ENCODE measurements at regions not wholly inside any gene's neighbourhood (a gene's known extent, or its start where the extent isn't known, plus 50 kb on each side); places are given as distances from the start of the nearest gene placed in this dataset.
A peak's percentile ranks its signal among the peaks of the same experiment; 100 is the strongest.

- no peak overlapping the region for H3K27ac ChIP-seq
- TF ChIP-seq ZFX (IDR thresholded peaks at IDR 0.05; ENCODE audit: borderline replicate concordance), result no peak
- TF ChIP-seq CTCF (IDR thresholded peaks at IDR 0.05), result peak; percentile 73
Measured at GRCh38 chr11:82229341-82229740, 504.3 kb downstream of the FAM181B start.

GRCh38 chr11:82225930-82226329 is 507.7 kb downstream of the FAM181B start:
- H3K27ac ChIP-seq, result no peak overlapping the region
- TF ChIP-seq ZFX (IDR thresholded peaks at IDR 0.05; ENCODE audit: borderline replicate concordance), result no peak
- peak; percentile 42 for TF ChIP-seq CTCF (IDR thresholded peaks at IDR 0.05)

GRCh38 chr11:82225502-82225901 is 508.2 kb downstream of the FAM181B start:
- H3K27ac ChIP-seq, result no peak overlapping the region
- TF ChIP-seq CTCF (IDR thresholded peaks at IDR 0.05) (no peak), ZFX (IDR thresholded peaks at IDR 0.05; ENCODE audit: borderline replicate concordance) (no peak)

GRCh38 chr11:82216927-82217570 is 516.6 kb downstream of the FAM181B start:
- TF ChIP-seq CTCF (IDR thresholded peaks at IDR 0.05) (no peak), ZFX (IDR thresholded peaks at IDR 0.05; ENCODE audit: borderline replicate concordance) (no peak)
- H3K27ac ChIP-seq, result no peak overlapping the region

GRCh38 chr11:82210011-82210410 is 523.7 kb downstream of the FAM181B start:
- no peak for TF ChIP-seq CTCF (IDR thresholded peaks at IDR 0.05)
- no peak for TF ChIP-seq ZFX (IDR thresholded peaks at IDR 0.05; ENCODE audit: borderline replicate concordance)

GRCh38 chr11:82195283-82195682 is 538.4 kb downstream of the FAM181B start:
- no peak overlapping the region for H3K27ac ChIP-seq
- TF ChIP-seq CTCF (IDR thresholded peaks at IDR 0.05) (no peak), ZFX (IDR thresholded peaks at IDR 0.05; ENCODE audit: borderline replicate concordance) (no peak)

More at GRCh38 chr11:82210011-82210410, 523.7 kb downstream of the FAM181B start:
- H3K27ac ChIP-seq, result no peak overlapping the region

GRCh38 chr11:82194521-82194920 is 539.1 kb downstream of the FAM181B start:
- TF ChIP-seq ZFX (IDR thresholded peaks at IDR 0.05; ENCODE audit: borderline replicate concordance) (no peak), CTCF (IDR thresholded peaks at IDR 0.05) (no peak)
- no peak overlapping the region for H3K27ac ChIP-seq
